Tibial nerve (tissue), 3 donors: ENCODE measurements at regions not wholly inside any gene's neighbourhood (a gene's known extent, or its start where the extent isn't known, plus 50 kb on each side); places are given as distances from the start of the nearest gene placed in this dataset.

Source experiments
- POLR2A ChIP-seq, 2 donors: fragments of 450-650 bp; IDR thresholded peaks; one replicate each; pipeline ENCODE4 v1.6.1; 2017; ENCODE audit warnings: antibody characterized with exemption in 2 of 2, mild to moderate bottlenecking in 2 of 2, moderate library complexity in 2 of 2
- TF ChIP-seq, protein P1 (sequence below), 5 experiments: fragments of 200-600 bp in 3 of 5; fragments of 450-650 bp in 2 of 5; sonication (generic) in 3 of 5; IDR thresholded peaks; one replicate each; pipeline ENCODE4 v1.5.1; 2016 to 2019; ENCODE audit warnings: antibody characterized with exemption in 5 of 5, mild to moderate bottlenecking in 3 of 5, moderate library complexity in 2 of 5

DNA sequence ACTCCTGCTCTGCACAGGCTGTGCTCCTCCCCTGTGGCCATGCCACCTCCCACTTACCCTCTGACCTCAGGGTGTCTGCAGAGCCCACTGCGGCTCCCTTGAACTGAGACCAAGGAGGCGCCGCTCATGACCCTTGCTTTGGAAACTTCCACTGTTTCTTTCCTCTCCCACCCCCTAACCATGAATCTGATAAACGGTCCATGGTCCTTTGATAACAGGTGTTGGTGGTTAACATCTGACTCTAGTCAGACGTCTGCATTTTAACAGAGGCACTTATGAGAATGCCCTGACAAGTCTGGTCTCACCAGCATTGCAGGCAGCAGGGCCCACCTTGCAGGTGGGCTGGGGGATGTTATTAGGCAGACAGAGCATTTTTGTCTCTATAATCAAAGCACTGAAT, 113.6 kb upstream of the APCDD1 start:
- TF ChIP-seq, protein P1, sequence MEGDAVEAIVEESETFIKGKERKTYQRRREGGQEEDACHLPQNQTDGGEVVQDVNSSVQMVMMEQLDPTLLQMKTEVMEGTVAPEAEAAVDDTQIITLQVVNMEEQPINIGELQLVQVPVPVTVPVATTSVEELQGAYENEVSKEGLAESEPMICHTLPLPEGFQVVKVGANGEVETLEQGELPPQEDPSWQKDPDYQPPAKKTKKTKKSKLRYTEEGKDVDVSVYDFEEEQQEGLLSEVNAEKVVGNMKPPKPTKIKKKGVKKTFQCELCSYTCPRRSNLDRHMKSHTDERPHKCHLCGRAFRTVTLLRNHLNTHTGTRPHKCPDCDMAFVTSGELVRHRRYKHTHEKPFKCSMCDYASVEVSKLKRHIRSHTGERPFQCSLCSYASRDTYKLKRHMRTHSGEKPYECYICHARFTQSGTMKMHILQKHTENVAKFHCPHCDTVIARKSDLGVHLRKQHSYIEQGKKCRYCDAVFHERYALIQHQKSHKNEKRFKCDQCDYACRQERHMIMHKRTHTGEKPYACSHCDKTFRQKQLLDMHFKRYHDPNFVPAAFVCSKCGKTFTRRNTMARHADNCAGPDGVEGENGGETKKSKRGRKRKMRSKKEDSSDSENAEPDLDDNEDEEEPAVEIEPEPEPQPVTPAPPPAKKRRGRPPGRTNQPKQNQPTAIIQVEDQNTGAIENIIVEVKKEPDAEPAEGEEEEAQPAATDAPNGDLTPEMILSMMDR (IDR thresholded peaks at IDR 0.05): no peak
- TF ChIP-seq POLR2A (IDR thresholded peaks at IDR 0.05): no peak
